Upper lobe of left lung (tissue), 4 donors: ENCODE measurements at regions not wholly inside any gene's neighbourhood (a gene's known extent, or its start where the extent isn't known, plus 50 kb on each side); places are given as distances from the start of the nearest gene placed in this dataset.

Source experiments
- POLR2A ChIP-seq, 4 donors: fragments of 450-650 bp; IDR thresholded peaks; one replicate each; pipeline ENCODE4 v1.5.1; 2016 to 2017; ENCODE audit warnings: antibody characterized with exemption in 4 of 4, mild to moderate bottlenecking in 2 of 4
- POLR2AphosphoS5 ChIP-seq, 2 donors: sonication (generic); formaldehyde crosslinking; IDR thresholded peaks; one replicate each; pipeline ENCODE4 v1.5.1; 2017; ENCODE audit warnings: antibody characterized with exemption in 2 of 2
- TF ChIP-seq, protein P1 (sequence below), 6 experiments: fragments of 450-650 bp in 4 of 6; fragments of 200-600 bp in 2 of 6; sonication (generic) in 2 of 6; IDR thresholded peaks; one replicate each; pipeline ENCODE4 v1.5.1; 2016 to 2019; ENCODE audit warnings: antibody characterized with exemption in 6 of 6

DNA sequence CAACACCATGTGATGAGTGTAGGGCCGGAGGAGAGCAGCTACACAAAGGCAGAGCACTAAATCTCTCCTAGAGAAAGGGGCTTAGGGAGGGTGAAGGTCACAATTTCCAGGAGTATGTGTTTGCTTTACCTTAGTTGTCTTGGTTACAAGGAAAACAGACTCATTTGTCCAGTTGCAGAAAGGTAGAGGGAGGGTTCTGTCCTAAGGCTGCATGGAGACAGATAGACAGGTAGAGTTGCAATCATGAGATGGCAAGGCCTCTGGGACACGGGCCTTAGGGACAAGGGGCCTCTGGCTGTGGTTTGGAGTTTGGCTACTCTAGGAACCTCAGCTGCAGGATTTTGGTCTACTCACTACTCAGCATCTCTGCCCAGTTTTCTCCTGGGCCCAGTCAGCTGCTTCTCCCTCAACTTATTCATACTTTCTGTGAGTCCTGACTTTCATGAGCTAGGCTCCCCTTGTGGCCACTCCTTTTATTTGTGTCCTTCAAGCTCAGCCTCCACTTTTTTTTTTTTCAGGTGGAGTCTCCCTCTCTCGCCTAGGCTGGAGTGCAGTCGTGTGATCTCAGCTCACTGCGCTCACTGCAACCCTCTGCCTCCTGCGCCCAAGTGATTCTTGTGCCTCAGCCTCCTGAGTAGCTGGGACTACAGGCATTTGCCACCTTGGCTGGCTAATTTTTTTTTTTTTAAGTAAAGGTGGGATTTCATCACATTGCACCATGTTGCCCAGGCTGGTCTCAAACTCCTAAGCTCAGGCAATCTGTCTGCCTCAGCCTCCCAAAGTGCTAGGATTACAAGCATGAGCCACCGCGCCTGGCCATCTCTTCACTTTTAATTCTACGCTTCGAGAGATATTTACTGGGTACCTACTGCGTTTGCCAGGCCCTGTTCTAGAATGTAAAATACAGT, 76.6 kb downstream of the PTPDC1 start:
- TF ChIP-seq POLR2AphosphoS5 (IDR thresholded peaks at IDR 0.05) (no peak), POLR2A (IDR thresholded peaks at IDR 0.05) (no peak)
- TF ChIP-seq, protein P1, sequence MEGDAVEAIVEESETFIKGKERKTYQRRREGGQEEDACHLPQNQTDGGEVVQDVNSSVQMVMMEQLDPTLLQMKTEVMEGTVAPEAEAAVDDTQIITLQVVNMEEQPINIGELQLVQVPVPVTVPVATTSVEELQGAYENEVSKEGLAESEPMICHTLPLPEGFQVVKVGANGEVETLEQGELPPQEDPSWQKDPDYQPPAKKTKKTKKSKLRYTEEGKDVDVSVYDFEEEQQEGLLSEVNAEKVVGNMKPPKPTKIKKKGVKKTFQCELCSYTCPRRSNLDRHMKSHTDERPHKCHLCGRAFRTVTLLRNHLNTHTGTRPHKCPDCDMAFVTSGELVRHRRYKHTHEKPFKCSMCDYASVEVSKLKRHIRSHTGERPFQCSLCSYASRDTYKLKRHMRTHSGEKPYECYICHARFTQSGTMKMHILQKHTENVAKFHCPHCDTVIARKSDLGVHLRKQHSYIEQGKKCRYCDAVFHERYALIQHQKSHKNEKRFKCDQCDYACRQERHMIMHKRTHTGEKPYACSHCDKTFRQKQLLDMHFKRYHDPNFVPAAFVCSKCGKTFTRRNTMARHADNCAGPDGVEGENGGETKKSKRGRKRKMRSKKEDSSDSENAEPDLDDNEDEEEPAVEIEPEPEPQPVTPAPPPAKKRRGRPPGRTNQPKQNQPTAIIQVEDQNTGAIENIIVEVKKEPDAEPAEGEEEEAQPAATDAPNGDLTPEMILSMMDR (IDR thresholded peaks at IDR 0.05): no peak
